GM06990 (cell line): ENCODE measurements at regions not wholly inside any gene's neighbourhood (a gene's known extent, or its start where the extent isn't known, plus 50 kb on each side); places are given as distances from the start of the nearest gene placed in this dataset.
"Not testable (repeated sequence)": the region's sequence is repeated elsewhere in the genome, so short reads cannot be mapped to it uniquely, and the experiment has no call there.

ENCODE experiments used
- DNase-seq: peaks from one replicate; pipeline ENCODE4 v3.0.0-alpha.2; 2011; ENCODE audit not compliant: insufficient read length; ENCODE audit errors: extremely low read depth
- H3K27me3 ChIP-seq: replicated peaks from 2 replicates; pipeline ENCODE4 v1.6.0; 2011; ENCODE audit warnings: low read length; ENCODE audit not compliant: control insufficient read depth, insufficient read depth
- H3K36me3 ChIP-seq: 2 replicates; pipeline ENCODE4 v1.5.1; 2011; ENCODE audit warnings: low read length; ENCODE audit not compliant: control insufficient read depth, insufficient read depth
- H3K4me3 ChIP-seq: replicated peaks from 2 replicates; pipeline ENCODE4 v1.5.1; 2011; ENCODE audit warnings: low read depth, mild to moderate bottlenecking, control low read depth, low read length
- CTCF ChIP-seq: IDR thresholded peaks from 2 replicates; pipeline ENCODE4 v1.5.1; 2011; ENCODE audit warnings: low read length, control low read depth, mild to moderate bottlenecking, inconsistent platforms; ENCODE audit not compliant: insufficient read depth, poor library complexity, severe bottlenecking

- Histone ChIP-seq H3K27me3 (no peaks in the 10 kb centered on the region), H3K36me3 (no peaks in the 10 kb centered on the region; the same call in 1 of the 2 replicates), H3K4me3 (no peak overlapping the region)
- TF ChIP-seq CTCF, result no peak
- no peak for DNase-seq
Observed at GRCh38 chr6:14239097-14239496, 121.5 kb downstream of the CD83 start.

GRCh38 chr6:14240411-14241166 is 123.0 kb downstream of the CD83 start:
- no peak for TF ChIP-seq CTCF
- DNase-seq, result no peak
- Histone ChIP-seq H3K27me3 (no peaks in the 10 kb centered on the region), H3K36me3 (no peaks in the 10 kb centered on the region; the same call in 1 of the 2 replicates), H3K4me3 (no peak overlapping the region)

GRCh38 chr6:14241255-14242070 is 123.9 kb downstream of the CD83 start:
- no peak for TF ChIP-seq CTCF
- no peaks in the 10 kb centered on the region; the same call in 1 of the 2 replicates for H3K36me3 ChIP-seq
- DNase-seq, result no peak
- no peak overlapping the region for H3K4me3 ChIP-seq
- no peaks in the 10 kb centered on the region for H3K27me3 ChIP-seq

GRCh38 chr6:14242912-14243311 is 125.3 kb downstream of the CD83 start:
- H3K27me3 ChIP-seq, H3K36me3 ChIP-seq, DNase-seq, H3K4me3 ChIP-seq: not testable (repeated sequence)

- H3K4me3 ChIP-seq, result no peak overlapping the region
- H3K27me3 ChIP-seq, result no peaks in the 10 kb centered on the region
- DNase-seq, result no peak
- no peak for TF ChIP-seq CTCF
- H3K36me3 ChIP-seq, result no peaks in the 10 kb centered on the region; the same call in 1 of the 2 replicates
Observed at GRCh38 chr6:14243597-14243996, 126.0 kb downstream of the CD83 start.

GRCh38 chr6:14246876-14247275 is 129.3 kb downstream of the CD83 start:
- no peak for TF ChIP-seq CTCF
- H3K4me3 ChIP-seq, result no peak overlapping the region
- no peaks in the 10 kb centered on the region; the same call in 1 of the 2 replicates for H3K36me3 ChIP-seq
- DNase-seq, result no peak
- H3K27me3 ChIP-seq, result no peaks in the 10 kb centered on the region
